Kidney epithelial cell (primary cell): ENCODE measurements at regions not wholly inside any gene's neighbourhood (a gene's known extent, or its start where the extent isn't known, plus 50 kb on each side); places are given as distances from the start of the nearest gene placed in this dataset.
A peak's percentile ranks its signal among the peaks of the same experiment; 100 is the strongest.

Source experiments
- DNase-seq: peaks from one replicate; pipeline ENCODE4 v3.0.0-alpha.2; 2010; ENCODE audit warnings: low read depth
- H3K27me3 ChIP-seq: 2 replicates; pipeline ENCODE4 v1.6.0; 2011; ENCODE audit warnings: low read length; ENCODE audit not compliant: control insufficient read depth, insufficient read depth
- H3K36me3 ChIP-seq: 2 replicates; pipeline ENCODE4 v1.5.1; 2011; ENCODE audit warnings: low read length; ENCODE audit not compliant: control insufficient read depth, insufficient read depth
- H3K4me3 ChIP-seq: 2 replicates; pipeline ENCODE4 v1.5.1; 2011; ENCODE audit warnings: low read depth, mild to moderate bottlenecking, control low read depth, low read length
- TF ChIP-seq, protein P1 (sequence below): IDR thresholded peaks from 2 replicates; pipeline ENCODE4 v1.5.1; 2011; ENCODE audit warnings: mild to moderate bottlenecking, moderate library complexity, low read length, control low read depth, inconsistent platforms; ENCODE audit not compliant: insufficient read depth, poor library complexity, severe bottlenecking

DNA sequence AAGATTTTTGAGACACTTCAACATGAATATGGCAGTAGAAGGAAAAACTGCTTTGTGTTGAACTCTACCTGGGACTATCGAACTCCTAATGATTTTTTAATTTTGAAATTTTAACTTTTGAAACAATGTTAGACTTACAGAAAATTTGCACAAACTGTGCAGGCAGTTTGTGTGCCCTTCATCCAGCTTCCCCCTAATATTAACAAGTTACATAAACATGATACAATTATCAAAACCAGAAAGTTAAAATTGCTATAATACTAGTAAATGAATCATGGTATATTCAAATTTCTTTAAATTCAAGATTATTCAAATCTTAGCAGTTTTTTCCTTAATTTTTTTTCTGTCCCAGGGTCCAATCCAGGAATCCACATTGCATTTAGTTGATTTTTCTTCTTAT is 278.9 kb downstream of the ADGRL2 start:
- Histone ChIP-seq H3K4me3 (no peak overlapping the region), H3K36me3 (no peaks in the 10 kb centered on the region), H3K27me3 (no peaks in the 10 kb centered on the region)
- TF ChIP-seq, protein P1, sequence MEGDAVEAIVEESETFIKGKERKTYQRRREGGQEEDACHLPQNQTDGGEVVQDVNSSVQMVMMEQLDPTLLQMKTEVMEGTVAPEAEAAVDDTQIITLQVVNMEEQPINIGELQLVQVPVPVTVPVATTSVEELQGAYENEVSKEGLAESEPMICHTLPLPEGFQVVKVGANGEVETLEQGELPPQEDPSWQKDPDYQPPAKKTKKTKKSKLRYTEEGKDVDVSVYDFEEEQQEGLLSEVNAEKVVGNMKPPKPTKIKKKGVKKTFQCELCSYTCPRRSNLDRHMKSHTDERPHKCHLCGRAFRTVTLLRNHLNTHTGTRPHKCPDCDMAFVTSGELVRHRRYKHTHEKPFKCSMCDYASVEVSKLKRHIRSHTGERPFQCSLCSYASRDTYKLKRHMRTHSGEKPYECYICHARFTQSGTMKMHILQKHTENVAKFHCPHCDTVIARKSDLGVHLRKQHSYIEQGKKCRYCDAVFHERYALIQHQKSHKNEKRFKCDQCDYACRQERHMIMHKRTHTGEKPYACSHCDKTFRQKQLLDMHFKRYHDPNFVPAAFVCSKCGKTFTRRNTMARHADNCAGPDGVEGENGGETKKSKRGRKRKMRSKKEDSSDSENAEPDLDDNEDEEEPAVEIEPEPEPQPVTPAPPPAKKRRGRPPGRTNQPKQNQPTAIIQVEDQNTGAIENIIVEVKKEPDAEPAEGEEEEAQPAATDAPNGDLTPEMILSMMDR = no peak
- DNase-seq = no peak

DNA sequence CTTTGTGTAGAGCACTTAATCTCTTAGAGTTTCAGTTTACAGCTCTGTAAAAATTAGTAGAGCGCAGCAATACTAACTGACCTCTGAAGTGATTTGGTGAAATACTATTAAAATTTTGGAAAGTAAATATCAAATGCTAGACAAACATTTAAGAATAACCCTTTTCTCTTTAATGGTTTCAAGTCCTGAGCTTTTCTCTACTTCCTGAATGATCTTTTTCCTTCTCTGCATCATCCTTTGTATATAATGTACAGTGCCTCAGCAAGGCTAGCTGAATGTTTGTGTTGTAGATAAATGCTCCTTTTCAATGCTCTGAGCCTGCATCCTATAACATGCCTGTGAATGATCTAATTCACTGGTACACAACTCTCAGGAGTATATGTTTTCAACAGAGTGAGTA is 272.9 kb downstream of the ADGRL2 start:
- Histone ChIP-seq H3K36me3 (no peaks in the 10 kb centered on the region), H3K27me3 (no peaks in the 10 kb centered on the region), H3K4me3 (no peak overlapping the region)
- TF ChIP-seq, protein P1 = no peak
- no peak for DNase-seq

DNA sequence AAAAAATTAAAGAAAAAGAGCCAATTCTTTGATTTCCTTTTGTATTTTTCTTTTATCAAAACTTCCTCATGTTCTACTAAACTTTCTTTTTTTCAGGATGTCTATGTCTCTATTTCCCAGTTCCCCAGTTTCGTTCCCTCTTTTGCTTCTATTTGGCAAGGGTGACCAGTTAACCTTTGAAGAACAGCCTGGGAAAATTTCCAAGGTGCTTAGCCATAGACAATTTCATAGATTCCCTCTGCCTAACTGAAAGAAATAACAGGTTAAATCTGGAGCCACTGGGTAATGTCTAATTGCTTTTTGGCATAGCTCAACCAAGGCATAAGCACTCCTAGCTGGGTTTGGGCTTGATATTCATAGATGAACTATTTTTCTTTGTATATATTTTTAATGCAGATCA is 272.3 kb downstream of the ADGRL2 start:
- no peak for DNase-seq

DNA sequence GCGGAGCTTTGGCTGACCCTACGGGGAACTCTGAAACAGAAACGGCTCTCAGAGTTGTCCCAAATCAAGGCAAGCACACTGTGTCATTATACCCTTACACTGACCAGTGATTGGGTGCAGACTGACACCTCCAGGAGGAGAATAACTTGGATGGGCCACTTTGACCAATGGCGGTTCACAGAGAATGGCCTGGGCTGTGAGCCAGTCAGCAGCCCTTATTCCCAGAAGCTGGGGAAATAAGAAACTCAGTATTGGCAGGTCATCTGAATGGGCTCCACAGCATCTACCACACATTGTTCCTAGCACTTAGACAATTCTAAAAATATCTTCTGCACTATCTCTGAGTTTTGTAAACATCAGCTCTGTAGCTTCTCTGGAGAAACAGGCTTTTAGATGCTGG is 265.2 kb downstream of the ADGRL2 start:
- H3K27me3 ChIP-seq = no peaks in the 10 kb centered on the region
- H3K36me3 ChIP-seq = no peaks in the 10 kb centered on the region
- TF ChIP-seq, protein P1 = no peak
- DNase-seq = no peak
- H3K4me3 ChIP-seq = no peak overlapping the region

More for the DNA sequence above, 272.3 kb downstream of the ADGRL2 start:
- no peak overlapping the region for H3K4me3 ChIP-seq
- TF ChIP-seq, protein P1 = no peak
- no peaks in the 10 kb centered on the region for H3K36me3 ChIP-seq
- no peaks in the 10 kb centered on the region for H3K27me3 ChIP-seq

DNA sequence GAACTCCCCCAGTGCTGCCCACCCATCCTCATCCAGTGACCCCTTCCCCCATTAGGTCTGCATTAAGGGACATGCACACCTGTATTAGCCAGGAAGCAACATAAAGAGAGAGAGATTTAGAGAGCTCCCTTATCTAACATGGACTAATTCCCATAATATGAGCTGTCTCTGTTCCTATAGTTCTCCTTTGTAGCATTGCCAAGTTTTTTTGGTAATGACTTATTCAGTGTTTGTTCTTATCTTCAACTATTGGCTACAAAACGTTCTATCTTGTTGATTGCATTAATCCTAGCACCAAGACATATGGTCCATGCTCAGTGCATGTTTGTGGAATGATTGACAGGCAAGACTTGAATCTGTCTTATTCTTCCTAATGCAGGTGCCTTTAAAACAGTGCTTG is 264.0 kb downstream of the ADGRL2 start:
- no peak overlapping the region for H3K4me3 ChIP-seq
- DNase-seq = no peak
- TF ChIP-seq, protein P1 = no peak

DNA sequence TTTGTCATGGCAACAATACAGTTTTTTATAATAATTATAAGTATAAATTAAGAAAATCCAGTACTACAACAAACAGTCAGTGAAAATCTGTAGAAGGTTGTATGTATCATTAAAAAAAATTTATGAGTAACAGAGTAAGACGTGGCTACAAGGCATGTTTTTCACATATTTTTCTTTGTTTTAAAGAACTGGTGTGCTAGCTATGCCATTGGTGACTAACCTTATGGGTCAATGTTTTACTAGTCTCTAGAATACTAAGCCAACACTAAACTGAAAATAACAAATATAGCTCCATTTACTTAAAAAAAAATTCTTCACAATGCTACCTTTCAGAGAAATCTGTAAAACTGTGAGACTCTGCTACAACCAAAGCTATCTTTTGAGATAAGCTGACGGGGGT is 261.5 kb downstream of the ADGRL2 start:
- no peaks in the 10 kb centered on the region for H3K27me3 ChIP-seq

More for the DNA sequence above, 264.0 kb downstream of the ADGRL2 start:
- H3K36me3 ChIP-seq = no peaks in the 10 kb centered on the region
- H3K27me3 ChIP-seq = no peaks in the 10 kb centered on the region

More for the DNA sequence above, 261.5 kb downstream of the ADGRL2 start:
- TF ChIP-seq, protein P1 = no peak
- peak; percentile 23 for DNase-seq
- Histone ChIP-seq H3K36me3 (no peaks in the 10 kb centered on the region), H3K4me3 (no peak overlapping the region)
